ENCODE measurements at regions not wholly inside any gene's neighbourhood (a gene's known extent, or its start where the extent isn't known, plus 50 kb on each side); places are given as distances from the start of the nearest gene placed in this dataset.

DNA sequence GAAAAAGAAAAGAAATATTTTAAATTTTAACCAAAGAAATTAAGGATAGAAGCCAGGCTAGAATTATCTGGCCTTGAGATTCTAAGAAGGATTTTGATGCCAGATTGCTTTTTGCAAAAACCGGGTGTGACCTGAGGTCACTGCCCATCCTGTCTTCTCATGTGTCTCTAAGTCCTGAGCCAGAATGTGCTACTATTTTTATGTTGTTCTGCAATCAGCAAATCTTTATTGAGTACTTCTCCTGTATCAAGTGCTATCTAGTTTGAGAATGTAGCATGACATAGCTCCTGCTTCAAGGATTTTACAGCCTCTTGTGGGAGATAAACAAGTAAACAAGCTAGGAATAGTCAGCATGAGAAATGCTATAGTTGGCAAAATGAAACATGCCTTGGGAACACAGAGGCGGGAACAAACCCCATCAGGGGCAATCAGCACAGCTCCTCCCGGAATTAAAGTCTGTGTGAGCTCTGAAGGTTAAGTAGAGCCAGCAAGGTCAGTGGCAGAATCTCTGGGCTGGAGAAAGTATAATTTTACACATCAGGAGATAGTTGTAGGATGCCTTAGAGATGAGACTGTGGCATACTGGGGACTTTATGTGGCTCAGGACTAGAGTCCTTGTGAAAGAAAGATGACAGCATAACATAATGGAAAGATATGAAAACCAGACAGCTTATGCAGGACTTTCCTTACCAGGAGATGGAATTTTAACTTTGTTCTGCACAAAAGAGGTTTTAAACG, 899.5 kb upstream of the SLC10A2 start:
- TF ChIP-seq CTCF (IDR thresholded peaks at IDR 0.05), result no peak
- no peak for TF ChIP-seq POLR2A (IDR thresholded peaks at IDR 0.05)
- TF ChIP-seq POLR2AphosphoS5 (IDR thresholded peaks at IDR 0.05), result no peak
- no peak for TF ChIP-seq EP300 (IDR thresholded peaks at IDR 0.05)
- Histone ChIP-seq H3K4me1 (no peaks in the 10 kb centered on the region), H3K9me3 (no peaks in the 10 kb centered on the region), H3K4me3 (no peak overlapping the region), H3K36me3 (no peaks in the 10 kb centered on the region), H3K27ac (no peak overlapping the region), H3K27me3 (no peaks in the 10 kb centered on the region)
- ATAC-seq, result no peak
- WGBS, 2 donors (ENCODE audit: low coverage in 1 of 2), result 50 to 58% methylated on average over 4 of the region's 4 CpGs

DNA sequence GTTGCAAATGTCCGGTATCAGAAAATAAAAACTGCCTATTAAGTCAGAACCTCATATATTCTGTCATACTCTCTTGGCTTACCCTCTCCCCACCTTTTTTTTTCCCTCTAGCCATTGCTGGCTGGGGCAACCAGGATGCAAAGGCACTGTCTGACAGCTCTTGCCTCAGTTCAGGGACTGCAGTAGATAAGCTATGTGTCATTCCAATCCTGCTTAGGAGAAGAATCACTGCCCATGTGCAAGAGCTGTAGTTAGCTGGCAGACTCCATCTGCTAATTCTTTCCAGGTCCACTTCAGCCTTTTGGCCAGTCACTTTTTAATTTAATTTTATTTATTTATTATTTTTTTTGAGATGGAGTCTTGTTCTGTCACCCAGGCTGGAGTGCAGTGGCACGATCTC, 895.6 kb upstream of the SLC10A2 start:
- Histone ChIP-seq H3K4me1 (no peaks in the 10 kb centered on the region), H3K27ac (no peak overlapping the region), H3K27me3 (no peaks in the 10 kb centered on the region), H3K36me3 (no peaks in the 10 kb centered on the region), H3K4me3 (no peak overlapping the region), H3K9me3 (no peaks in the 10 kb centered on the region)
- ATAC-seq, result no peak
- TF ChIP-seq POLR2A (IDR thresholded peaks at IDR 0.05), result no peak
- no peak for TF ChIP-seq POLR2AphosphoS5 (IDR thresholded peaks at IDR 0.05)
- no peak for TF ChIP-seq EP300 (IDR thresholded peaks at IDR 0.05)
- no peak for TF ChIP-seq CTCF (IDR thresholded peaks at IDR 0.05)
- 95 to 100% methylated on average over 2 of the region's 2 CpGs for WGBS, 2 donors (ENCODE audit: low coverage in 1 of 2)

DNA sequence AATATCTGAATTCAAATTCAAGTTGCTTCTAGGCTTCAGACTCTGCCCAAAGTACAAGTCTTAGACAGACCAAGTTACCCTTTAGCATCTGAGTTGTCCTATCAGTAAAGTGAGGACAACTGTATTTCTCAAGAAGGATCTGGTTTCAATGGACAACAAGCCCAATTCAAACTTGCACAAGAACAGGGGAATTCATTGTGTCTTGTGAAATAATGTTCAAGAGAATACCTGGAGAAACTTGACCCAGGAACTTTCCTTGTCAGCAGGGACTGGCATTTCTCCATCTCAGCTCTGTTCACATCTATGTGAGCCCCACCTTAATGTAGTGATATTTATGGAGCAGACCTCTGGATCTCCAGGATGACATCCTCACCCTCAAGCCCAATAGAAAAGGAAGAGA, 894.9 kb upstream of the SLC10A2 start:
- Histone ChIP-seq H3K4me1 (no peaks in the 10 kb centered on the region), H3K4me3 (no peak overlapping the region), H3K36me3 (no peaks in the 10 kb centered on the region), H3K9me3 (no peaks in the 10 kb centered on the region), H3K27me3 (no peaks in the 10 kb centered on the region), H3K27ac (no peak overlapping the region)
- TF ChIP-seq CTCF (IDR thresholded peaks at IDR 0.05) (no peak), EP300 (IDR thresholded peaks at IDR 0.05) (no peak), POLR2A (IDR thresholded peaks at IDR 0.05) (no peak), POLR2AphosphoS5 (IDR thresholded peaks at IDR 0.05) (no peak)
- ATAC-seq, result no peak

- H3K4me1 ChIP-seq, result no peaks in the 10 kb centered on the region
- H3K27ac ChIP-seq, result no peak overlapping the region
- no peaks in the 10 kb centered on the region for H3K36me3 ChIP-seq
- no peaks in the 10 kb centered on the region for H3K27me3 ChIP-seq
- no peaks in the 10 kb centered on the region for H3K9me3 ChIP-seq
- no peak for TF ChIP-seq POLR2AphosphoS5 (IDR thresholded peaks at IDR 0.05)
- no peak for TF ChIP-seq POLR2A (IDR thresholded peaks at IDR 0.05)
- no peak for TF ChIP-seq EP300 (IDR thresholded peaks at IDR 0.05)
- no peak for TF ChIP-seq CTCF (IDR thresholded peaks at IDR 0.05)
- ATAC-seq, result no peak
- H3K4me3 ChIP-seq, result no peak overlapping the region
These were observed 893.8 kb upstream of the SLC10A2 start for GRCh38 chr13:103960001-103960400.

- H3K27ac ChIP-seq, result no peak overlapping the region
- WGBS, 2 donors (ENCODE audit: low coverage in 1 of 2), result 37 to 50% methylated on average over 2 of the region's 2 CpGs
- H3K9me3 ChIP-seq, result no peaks in the 10 kb centered on the region
- ATAC-seq, result no peak
- TF ChIP-seq CTCF (IDR thresholded peaks at IDR 0.05) (no peak), POLR2AphosphoS5 (IDR thresholded peaks at IDR 0.05) (no peak), POLR2A (IDR thresholded peaks at IDR 0.05) (no peak), EP300 (IDR thresholded peaks at IDR 0.05) (no peak)
- H3K4me1 ChIP-seq, result no peaks in the 10 kb centered on the region
- no peaks in the 10 kb centered on the region for H3K27me3 ChIP-seq
- H3K36me3 ChIP-seq, result no peaks in the 10 kb centered on the region
- H3K4me3 ChIP-seq, result no peak overlapping the region
These were observed 892.5 kb upstream of the SLC10A2 start for GRCh38 chr13:103958691-103959090.

Measured in gastroesophageal sphincter (tissue), 4 donors.